ENCODE measurements at regions not wholly inside any gene's neighbourhood (a gene's known extent, or its start where the extent isn't known, plus 50 kb on each side); places are given as distances from the start of the nearest gene placed in this dataset.

DNA sequence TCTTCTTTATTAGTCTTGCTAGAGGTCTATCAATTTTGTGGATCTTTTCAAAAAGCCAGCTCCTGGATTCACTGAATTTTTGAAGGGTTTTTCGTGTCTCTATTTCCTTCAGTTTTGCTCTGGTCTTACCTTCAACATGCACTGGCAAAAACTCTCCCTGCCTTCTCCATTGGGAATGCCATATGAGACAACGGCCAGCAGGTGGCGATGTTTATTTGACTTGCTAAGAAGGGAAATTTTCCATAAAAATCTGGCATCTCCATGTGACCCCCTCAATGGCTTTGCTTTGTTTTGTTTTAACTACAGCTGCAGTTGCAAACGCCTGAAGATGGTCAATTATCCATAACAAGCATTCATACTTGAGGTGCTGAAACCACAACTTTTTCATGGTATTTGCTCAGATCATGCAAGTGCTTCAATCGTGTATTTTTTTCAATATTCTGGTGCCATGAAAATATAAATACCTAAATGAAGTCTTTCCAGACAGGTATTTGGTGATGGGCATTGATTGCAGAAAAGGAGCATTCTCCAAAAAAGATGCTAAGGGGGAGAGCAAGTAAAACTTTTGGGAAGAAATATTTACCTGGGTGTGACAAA, 449.4 kb downstream of the CDY2B start:
- WGBS (ENCODE audit: insufficient coverage, low coverage, low lambda C conversion rate, missing lambda C conversion rate), result no CpG with 5 or more reads among the region's 5 CpGs

DNA sequence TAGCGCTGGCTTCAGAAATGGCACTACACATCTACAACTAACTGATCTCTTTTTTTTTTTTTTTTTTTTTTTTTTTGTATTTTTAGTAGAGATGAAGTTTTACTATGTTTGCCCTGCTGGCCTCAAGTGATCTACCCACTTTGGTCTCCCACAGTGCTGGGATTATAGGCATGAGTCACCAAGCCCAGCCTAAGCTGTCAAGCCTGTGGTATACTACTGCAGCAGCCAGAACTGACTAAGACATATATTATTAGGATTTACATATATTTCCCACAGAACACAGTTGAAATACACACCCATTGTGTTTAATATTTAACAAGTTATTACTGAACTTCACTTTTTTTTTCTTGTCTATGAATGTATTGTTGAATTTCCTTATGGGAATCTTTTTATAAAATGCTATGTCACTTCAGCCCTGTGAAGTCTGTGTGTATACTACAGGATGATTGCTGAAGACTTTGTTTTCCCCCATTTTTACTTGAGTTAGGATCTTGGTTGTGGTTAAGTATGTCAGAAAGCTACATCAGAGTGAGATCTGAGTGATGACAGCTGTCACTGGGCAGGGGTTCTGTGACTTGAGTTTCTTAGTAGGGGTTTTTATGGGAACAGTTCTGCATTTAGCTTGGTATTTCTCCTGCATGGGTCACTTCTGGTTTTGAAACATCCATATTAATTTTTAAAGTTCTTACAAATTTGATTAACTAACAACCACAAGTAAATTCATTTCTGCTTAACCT, 481.5 kb downstream of the CDY2B start:
- no CpG with 5 or more reads among the region's 1 CpG for WGBS (ENCODE audit: insufficient coverage, low coverage, low lambda C conversion rate, missing lambda C conversion rate)
- Histone ChIP-seq H3K4me3 (no peak overlapping the region), H3K36me3 (no peaks in the 10 kb centered on the region), H3K4me1 (no peaks in the 10 kb centered on the region), H3K27ac (no peak overlapping the region), H3K9me3 (no peaks in the 10 kb centered on the region), H3K27me3 (no peaks in the 10 kb centered on the region)
- intact Hi-C loops (cut with DNase I), result no loop called here
- DNase-seq (no peak), ATAC-seq (no peak)
- TF ChIP-seq POLR2A (IDR thresholded peaks at IDR 0.05), result no peak

More for the DNA sequence above, 449.4 kb downstream of the CDY2B start:
- Histone ChIP-seq H3K9me3 (no peaks in the 10 kb centered on the region), H3K27me3 (no peaks in the 10 kb centered on the region), H3K4me1 (no peaks in the 10 kb centered on the region), H3K27ac (no peak overlapping the region), H3K36me3 (no peaks in the 10 kb centered on the region), H3K4me3 (no peak overlapping the region)
- TF ChIP-seq POLR2A (IDR thresholded peaks at IDR 0.05), result no peak
- TF ChIP-seq, protein P1, sequence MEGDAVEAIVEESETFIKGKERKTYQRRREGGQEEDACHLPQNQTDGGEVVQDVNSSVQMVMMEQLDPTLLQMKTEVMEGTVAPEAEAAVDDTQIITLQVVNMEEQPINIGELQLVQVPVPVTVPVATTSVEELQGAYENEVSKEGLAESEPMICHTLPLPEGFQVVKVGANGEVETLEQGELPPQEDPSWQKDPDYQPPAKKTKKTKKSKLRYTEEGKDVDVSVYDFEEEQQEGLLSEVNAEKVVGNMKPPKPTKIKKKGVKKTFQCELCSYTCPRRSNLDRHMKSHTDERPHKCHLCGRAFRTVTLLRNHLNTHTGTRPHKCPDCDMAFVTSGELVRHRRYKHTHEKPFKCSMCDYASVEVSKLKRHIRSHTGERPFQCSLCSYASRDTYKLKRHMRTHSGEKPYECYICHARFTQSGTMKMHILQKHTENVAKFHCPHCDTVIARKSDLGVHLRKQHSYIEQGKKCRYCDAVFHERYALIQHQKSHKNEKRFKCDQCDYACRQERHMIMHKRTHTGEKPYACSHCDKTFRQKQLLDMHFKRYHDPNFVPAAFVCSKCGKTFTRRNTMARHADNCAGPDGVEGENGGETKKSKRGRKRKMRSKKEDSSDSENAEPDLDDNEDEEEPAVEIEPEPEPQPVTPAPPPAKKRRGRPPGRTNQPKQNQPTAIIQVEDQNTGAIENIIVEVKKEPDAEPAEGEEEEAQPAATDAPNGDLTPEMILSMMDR (IDR thresholded peaks at IDR 0.05), result no peak
- peak in 1 of 3 donors; percentile 37 for DNase-seq
- ATAC-seq, result no peak
- intact Hi-C loops (cut with DNase I), result no loop called here

DNA sequence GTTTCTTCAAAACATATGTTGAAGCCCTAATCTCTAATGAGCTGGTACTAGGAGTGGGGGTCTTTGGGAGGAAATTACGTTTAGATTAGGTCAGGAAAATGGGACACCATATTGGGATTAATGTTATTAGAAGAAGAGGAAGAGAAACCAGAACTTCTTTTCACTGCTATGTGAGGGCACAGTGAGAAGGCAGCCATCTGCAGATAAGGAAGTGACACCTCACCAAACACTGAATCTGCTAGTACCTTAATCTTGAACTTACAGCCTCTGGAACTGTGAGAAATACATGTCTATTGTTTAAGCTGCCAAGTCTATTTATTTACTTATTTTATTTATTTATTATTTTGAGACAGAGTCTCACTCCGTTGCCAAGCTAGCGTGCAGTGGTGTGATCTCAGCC, 482.4 kb downstream of the CDY2B start:
- DNase-seq (no peak), ATAC-seq (no peak)
- WGBS (ENCODE audit: insufficient coverage, low coverage, low lambda C conversion rate, missing lambda C conversion rate), result no CpG with 5 or more reads among the region's 3 CpGs
- Histone ChIP-seq H3K4me3 (no peak overlapping the region), H3K9me3 (no peaks in the 10 kb centered on the region), H3K4me1 (no peaks in the 10 kb centered on the region), H3K27ac (no peak overlapping the region), H3K36me3 (no peaks in the 10 kb centered on the region), H3K27me3 (no peaks in the 10 kb centered on the region)
- intact Hi-C loops (cut with DNase I), result no loop called here
- TF ChIP-seq, protein P1 (IDR thresholded peaks at IDR 0.05), result no peak
- no peak for TF ChIP-seq POLR2A (IDR thresholded peaks at IDR 0.05)

DNA sequence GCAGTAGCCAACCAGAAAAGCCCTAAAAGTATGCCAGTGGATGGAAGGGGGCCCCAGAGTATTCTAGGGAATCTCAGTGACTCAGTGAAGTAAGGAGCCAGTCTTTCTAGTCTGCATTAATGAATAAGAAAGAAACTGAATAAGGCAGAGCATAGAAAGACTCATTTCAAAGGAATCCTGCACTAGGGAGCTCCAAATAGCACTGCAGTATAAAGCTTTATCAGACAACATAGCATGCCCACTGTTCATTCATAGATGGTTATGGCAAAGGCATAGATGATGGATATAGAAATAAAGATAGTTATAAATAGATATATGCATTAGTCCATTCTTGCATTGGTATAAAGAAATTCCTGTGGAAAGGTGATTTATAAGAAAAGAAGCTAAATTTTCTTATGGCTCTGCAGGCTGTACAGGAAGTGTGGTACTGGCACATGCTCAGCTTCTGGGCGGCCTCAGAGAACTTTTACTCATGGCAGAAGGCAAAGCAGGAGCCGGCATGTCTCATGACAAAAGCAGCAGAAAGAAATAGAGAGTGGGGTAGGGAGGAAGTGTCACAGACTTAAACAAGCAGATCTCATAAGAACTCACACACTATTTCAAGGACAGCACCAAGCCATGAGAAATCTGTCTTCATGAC, 498.5 kb downstream of the CDY2B start:
- Histone ChIP-seq H3K9me3 (no peaks in the 10 kb centered on the region), H3K4me3 (no peak overlapping the region), H3K4me1 (no peaks in the 10 kb centered on the region), H3K27me3 (no peaks in the 10 kb centered on the region), H3K36me3 (no peaks in the 10 kb centered on the region), H3K27ac (no peak overlapping the region)
- TF ChIP-seq POLR2A (IDR thresholded peaks at IDR 0.05), result no peak
- TF ChIP-seq, protein P1 (IDR thresholded peaks at IDR 0.05), result no peak
- no CpG with 5 or more reads among the region's 2 CpGs for WGBS (ENCODE audit: insufficient coverage, low coverage, low lambda C conversion rate, missing lambda C conversion rate)
- ATAC-seq (no peak), DNase-seq (no peak)
- intact Hi-C loops (cut with DNase I), result no loop called here

DNA sequence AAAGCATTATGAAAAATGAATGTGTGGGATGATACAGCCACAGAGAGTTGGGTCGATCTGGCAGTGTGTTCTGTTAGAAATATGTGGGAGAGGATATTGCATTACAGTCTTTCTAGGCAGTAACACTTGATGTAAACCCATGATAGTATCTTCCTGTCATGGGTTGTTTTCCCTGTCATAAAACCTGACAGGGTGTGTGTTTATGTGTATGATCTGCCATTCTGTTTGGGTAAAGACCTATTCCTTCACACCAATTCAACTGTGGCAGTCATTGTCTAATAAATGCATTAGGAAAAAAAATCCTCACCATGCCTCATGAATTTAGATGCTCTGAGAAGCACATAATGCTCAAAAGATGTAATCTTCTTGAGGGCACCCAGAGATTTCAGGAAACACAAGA, 501.7 kb downstream of the CDY2B start:
- ATAC-seq (no peak), DNase-seq (no peak)
- Histone ChIP-seq H3K4me3 (no peak overlapping the region), H3K4me1 (no peaks in the 10 kb centered on the region), H3K36me3 (no peaks in the 10 kb centered on the region), H3K27me3 (no peaks in the 10 kb centered on the region), H3K9me3 (no peaks in the 10 kb centered on the region), H3K27ac (no peak overlapping the region)
- WGBS (ENCODE audit: insufficient coverage, low coverage, low lambda C conversion rate, missing lambda C conversion rate), result no CpG with 5 or more reads among the region's 1 CpG
- TF ChIP-seq, protein P1 (IDR thresholded peaks at IDR 0.05), result no peak
- no peak for TF ChIP-seq POLR2A (IDR thresholded peaks at IDR 0.05)
- intact Hi-C loops (cut with DNase I), result no loop called here
